Keratinocyte (primary cell): ENCODE measurements at regions not wholly inside any gene's neighbourhood (a gene's known extent, or its start where the extent isn't known, plus 50 kb on each side); places are given as distances from the start of the nearest gene placed in this dataset.

Source experiments
- EZH2 ChIP-seq: IDR thresholded peaks from one replicate; pipeline ENCODE4 v1.6.1; 2012; ENCODE audit warnings: inconsistent platforms, mild to moderate bottlenecking, low read length, moderate library complexity
- TF ChIP-seq, protein P1 (sequence below), 3 experiments: IDR thresholded peaks in 1 of 3; conservative IDR thresholded peaks in 1 of 3; optimal IDR thresholded peaks in 1 of 3; 2 replicates in 2 of 3; 3 replicates in 1 of 3; pipeline versions ENCODE3 to v1.5.1; 2011; ENCODE audit warnings: low read length in 3 of 3, mild to moderate bottlenecking in 3 of 3, moderate library complexity in 2 of 3, control low read depth in 1 of 3, inconsistent platforms in 1 of 3; ENCODE audit not compliant: insufficient read depth in 2 of 3; ENCODE audit errors: extremely low read depth in 1 of 3

DNA sequence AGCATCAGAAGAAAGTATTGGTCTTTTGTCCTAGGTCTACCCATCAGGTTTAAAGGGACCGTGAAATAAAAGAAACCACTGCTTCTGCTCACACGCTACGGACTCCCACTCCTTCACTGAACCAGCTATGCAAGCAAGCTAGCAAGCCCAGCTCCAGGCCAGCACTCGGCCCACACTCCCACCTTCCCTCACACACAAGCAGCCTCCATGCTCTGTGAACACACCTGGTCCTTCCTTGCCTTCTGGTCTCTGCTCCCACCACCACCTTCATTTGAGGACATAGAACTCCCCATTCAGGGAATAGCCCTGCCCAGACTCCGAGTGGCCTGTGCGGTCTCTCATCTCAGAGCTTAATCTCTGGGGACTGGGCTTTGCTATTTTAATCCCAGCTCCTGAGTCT is 436.4 kb upstream of the CDH4 start:
- TF ChIP-seq EZH2, result no peak
- TF ChIP-seq, protein P1, sequence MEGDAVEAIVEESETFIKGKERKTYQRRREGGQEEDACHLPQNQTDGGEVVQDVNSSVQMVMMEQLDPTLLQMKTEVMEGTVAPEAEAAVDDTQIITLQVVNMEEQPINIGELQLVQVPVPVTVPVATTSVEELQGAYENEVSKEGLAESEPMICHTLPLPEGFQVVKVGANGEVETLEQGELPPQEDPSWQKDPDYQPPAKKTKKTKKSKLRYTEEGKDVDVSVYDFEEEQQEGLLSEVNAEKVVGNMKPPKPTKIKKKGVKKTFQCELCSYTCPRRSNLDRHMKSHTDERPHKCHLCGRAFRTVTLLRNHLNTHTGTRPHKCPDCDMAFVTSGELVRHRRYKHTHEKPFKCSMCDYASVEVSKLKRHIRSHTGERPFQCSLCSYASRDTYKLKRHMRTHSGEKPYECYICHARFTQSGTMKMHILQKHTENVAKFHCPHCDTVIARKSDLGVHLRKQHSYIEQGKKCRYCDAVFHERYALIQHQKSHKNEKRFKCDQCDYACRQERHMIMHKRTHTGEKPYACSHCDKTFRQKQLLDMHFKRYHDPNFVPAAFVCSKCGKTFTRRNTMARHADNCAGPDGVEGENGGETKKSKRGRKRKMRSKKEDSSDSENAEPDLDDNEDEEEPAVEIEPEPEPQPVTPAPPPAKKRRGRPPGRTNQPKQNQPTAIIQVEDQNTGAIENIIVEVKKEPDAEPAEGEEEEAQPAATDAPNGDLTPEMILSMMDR (optimal IDR thresholded peaks at IDR 0.05 in 1 of 3, IDR thresholded peaks at IDR 0.05 in 1 of 3, conservative IDR thresholded peaks at IDR 0.05 in 1 of 3; ENCODE audit: extremely low read depth in 1 of 3, insufficient read depth in 2 of 3, low read length in 3 of 3), result no peak
